ENCODE measurements at regions not wholly inside any gene's neighbourhood (a gene's known extent, or its start where the extent isn't known, plus 50 kb on each side); places are given as distances from the start of the nearest gene placed in this dataset.

- DNase-seq, result no peak
- Mint-ChIP-seq H3K9me3 (peaks cover 0 to 2% of the 10 kb centered on the region in 2 donors), H3K27ac (no peak overlapping the region), H3K36me3 (peaks cover 5 to 20% of the 10 kb centered on the region in 2 donors), H3K27me3 (no peaks in the 10 kb centered on the region), H3K4me1 (peaks cover 9 to 18% of the 10 kb centered on the region in 2 donors), H3K4me3 (no peak overlapping the region)
- no peak for ATAC-seq (replicated peaks)
Measured at GRCh38 chr22:49582181-49582580, 245.5 kb downstream of the BRD1 start.

GRCh38 chr22:49580024-49580423 is 247.6 kb downstream of the BRD1 start:
- peaks cover 1 to 12% of the 10 kb centered on the region in 2 donors for H3K36me3 Mint-ChIP-seq
- H3K27ac Mint-ChIP-seq, result no peak overlapping the region
- ATAC-seq (replicated peaks) (no peak), DNase-seq (no peak)
- no peaks in the 10 kb centered on the region for H3K27me3 Mint-ChIP-seq
- H3K9me3 Mint-ChIP-seq, result peaks cover 0 to 2% of the 10 kb centered on the region in 2 donors
- peaks cover 0 to 5% of the 10 kb centered on the region in 2 donors for H3K4me1 Mint-ChIP-seq
- H3K4me3 Mint-ChIP-seq, result no peak overlapping the region

GRCh38 chr22:49577168-49578060 is 250.3 kb downstream of the BRD1 start:
- Mint-ChIP-seq H3K36me3 (peaks cover 13 to 20% of the 10 kb centered on the region in 2 donors), H3K4me3 (no peak overlapping the region), H3K27ac (no peak overlapping the region), H3K27me3 (no peaks in the 10 kb centered on the region), H3K4me1 (peaks cover 2 to 6% of the 10 kb centered on the region in 2 donors), H3K9me3 (peaks cover 0 to 7% of the 10 kb centered on the region in 2 donors)
- DNase-seq, result no peak
- ATAC-seq (replicated peaks), result no peak

GRCh38 chr22:49576241-49577141 is 251.2 kb downstream of the BRD1 start:
- peaks cover 2 to 6% of the 10 kb centered on the region in 2 donors for H3K4me1 Mint-ChIP-seq
- H3K4me3 Mint-ChIP-seq, result no peak overlapping the region
- H3K27ac Mint-ChIP-seq, result peak overlapping the region; percentile 57
- H3K36me3 Mint-ChIP-seq, result peaks cover 13 to 20% of the 10 kb centered on the region in 2 donors
- H3K9me3 Mint-ChIP-seq, result peaks cover 0 to 7% of the 10 kb centered on the region in 2 donors
- no peak for ATAC-seq (replicated peaks)
- DNase-seq, result no peak
- no peaks in the 10 kb centered on the region for H3K27me3 Mint-ChIP-seq

GRCh38 chr22:49575703-49576081 is 252.0 kb downstream of the BRD1 start:
- H3K9me3 Mint-ChIP-seq, result peaks cover 0 to 7% of the 10 kb centered on the region in 2 donors
- peaks cover 2 to 6% of the 10 kb centered on the region in 2 donors for H3K4me1 Mint-ChIP-seq
- ATAC-seq (replicated peaks), result no peak
- H3K27me3 Mint-ChIP-seq, result no peaks in the 10 kb centered on the region
- peaks cover 13 to 20% of the 10 kb centered on the region in 2 donors for H3K36me3 Mint-ChIP-seq
- no peak overlapping the region for H3K27ac Mint-ChIP-seq
- DNase-seq, result no peak
- H3K4me3 Mint-ChIP-seq, result no peak overlapping the region

GRCh38 chr22:49574881-49575702 is 252.6 kb downstream of the BRD1 start:
- Mint-ChIP-seq H3K36me3 (peaks cover 13 to 23% of the 10 kb centered on the region in 2 donors), H3K27ac (no peak overlapping the region), H3K27me3 (no peaks in the 10 kb centered on the region), H3K9me3 (peaks cover 0 to 7% of the 10 kb centered on the region in 2 donors), H3K4me3 (no peak overlapping the region), H3K4me1 (peaks cover 2 to 6% of the 10 kb centered on the region in 2 donors)
- DNase-seq (no peak), ATAC-seq (replicated peaks) (no peak)

GRCh38 chr22:49574205-49574880 is 253.3 kb downstream of the BRD1 start:
- peaks cover 0 to 6% of the 10 kb centered on the region in 2 donors for H3K9me3 Mint-ChIP-seq
- H3K4me1 Mint-ChIP-seq, result peaks cover 2 to 6% of the 10 kb centered on the region in 2 donors
- no peak for DNase-seq
- ATAC-seq (replicated peaks), result no peak
- H3K27me3 Mint-ChIP-seq, result no peaks in the 10 kb centered on the region
- no peak overlapping the region for H3K27ac Mint-ChIP-seq
- peaks cover 13 to 21% of the 10 kb centered on the region in 2 donors for H3K36me3 Mint-ChIP-seq
- H3K4me3 Mint-ChIP-seq, result no peak overlapping the region

DNA sequence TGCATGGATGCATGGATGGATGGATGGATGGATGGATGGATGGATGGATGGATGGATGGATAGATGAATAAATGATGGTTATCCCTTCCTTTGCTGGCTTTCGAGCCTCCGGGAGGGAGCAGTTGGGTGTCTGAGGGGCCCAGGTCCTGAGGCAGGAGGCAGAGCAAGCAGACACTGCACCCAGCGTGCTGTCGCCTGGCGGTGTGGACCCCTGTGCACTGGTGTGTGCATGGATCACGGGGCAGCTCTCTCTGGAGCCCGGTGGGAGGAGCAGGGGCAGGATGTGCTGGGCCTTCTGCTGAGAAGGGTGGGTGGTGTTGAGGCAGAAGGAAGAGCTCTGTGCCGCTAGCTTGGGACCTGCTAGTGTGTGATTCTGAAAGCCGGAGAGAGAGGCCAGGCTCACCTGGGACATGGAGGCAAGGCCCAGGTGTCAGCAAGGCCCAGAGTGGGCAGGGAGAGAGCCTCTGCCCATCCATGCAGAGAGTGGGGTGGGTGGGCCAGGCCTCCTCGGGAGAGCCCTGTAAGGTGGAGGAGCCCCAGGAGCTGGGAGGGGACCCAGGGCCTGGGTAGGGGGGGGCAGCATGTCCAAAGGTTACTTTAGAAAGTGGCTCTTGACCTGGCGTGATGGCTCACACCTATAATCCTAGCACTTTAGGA is 254.4 kb downstream of the BRD1 start:
- ATAC-seq (replicated peaks), result no peak

GRCh38 chr22:49571326-49571725 is 256.3 kb downstream of the BRD1 start:
- Mint-ChIP-seq H3K36me3 (peaks cover 16% of the 10 kb centered on the region in 2 donors), H3K4me3 (no peak overlapping the region), H3K4me1 (peaks cover 0 to 6% of the 10 kb centered on the region in 2 donors), H3K9me3 (peaks cover 0 to 5% of the 10 kb centered on the region in 2 donors), H3K27ac (no peak overlapping the region), H3K27me3 (no peaks in the 10 kb centered on the region)
- ATAC-seq (replicated peaks), result no peak
- DNase-seq, result no peak

More for the DNA sequence above, 254.4 kb downstream of the BRD1 start:
- DNase-seq, result no peak
- Mint-ChIP-seq H3K36me3 (peaks cover 13 to 19% of the 10 kb centered on the region in 2 donors), H3K4me3 (no peak overlapping the region), H3K4me1 (peaks cover 2 to 6% of the 10 kb centered on the region in 2 donors), H3K9me3 (peaks cover 0 to 5% of the 10 kb centered on the region in 2 donors), H3K27ac (no peak overlapping the region), H3K27me3 (no peaks in the 10 kb centered on the region)

- DNase-seq, result no peak
- peaks cover 0 to 6% of the 10 kb centered on the region in 2 donors for H3K4me1 Mint-ChIP-seq
- H3K27me3 Mint-ChIP-seq, result no peaks in the 10 kb centered on the region
- H3K4me3 Mint-ChIP-seq, result no peak overlapping the region
- peaks cover 16% of the 10 kb centered on the region in 2 donors for H3K36me3 Mint-ChIP-seq
- H3K27ac Mint-ChIP-seq, result no peak overlapping the region
- H3K9me3 Mint-ChIP-seq, result peaks cover 0 to 5% of the 10 kb centered on the region in 2 donors
- ATAC-seq (replicated peaks), result no peak
Measured at GRCh38 chr22:49570032-49570848, 257.4 kb downstream of the BRD1 start.

DNA sequence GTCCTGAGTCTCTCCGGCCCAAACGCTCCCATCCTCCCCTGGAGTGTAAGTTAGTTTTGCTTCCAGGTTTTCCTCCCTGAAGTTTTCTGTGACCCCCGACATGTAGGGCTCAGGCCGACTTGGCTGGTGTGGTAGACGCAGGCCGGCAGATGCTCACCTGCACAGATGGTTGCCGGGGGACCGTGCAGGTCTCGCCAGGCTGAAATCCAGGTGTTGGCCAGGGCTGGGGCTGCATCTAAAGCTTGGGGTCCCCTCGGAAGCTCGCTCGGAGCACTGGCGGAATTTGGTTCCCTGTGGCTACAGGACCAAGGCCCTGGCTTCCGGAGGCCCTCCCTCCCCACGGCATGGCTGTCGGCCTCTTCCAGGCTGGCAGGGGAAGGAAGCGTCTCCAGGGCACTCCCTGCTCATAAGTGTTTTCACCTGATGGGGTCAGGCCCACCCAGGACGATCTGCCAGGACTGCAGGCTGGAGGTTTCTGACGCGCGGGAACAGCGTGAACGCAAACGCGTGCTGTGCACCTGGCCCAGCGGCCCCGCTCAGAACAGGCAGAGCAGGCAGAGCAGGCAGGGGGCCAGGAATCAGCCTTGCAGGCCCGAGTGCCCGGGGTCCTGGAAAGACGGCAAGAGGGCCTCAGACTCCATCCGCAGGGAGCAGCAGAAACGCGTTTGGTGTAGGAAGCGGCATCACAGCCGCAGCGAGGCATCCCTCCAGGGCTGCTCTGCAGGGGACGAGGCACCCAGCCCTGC is 258.2 kb downstream of the BRD1 start:
- Mint-ChIP-seq H3K4me1 (peaks cover 0 to 11% of the 10 kb centered on the region in 2 donors), H3K27me3 (no peaks in the 10 kb centered on the region), H3K36me3 (peaks cover 12 to 16% of the 10 kb centered on the region in 2 donors), H3K4me3 (no peak overlapping the region), H3K27ac (no peak overlapping the region), H3K9me3 (peaks cover 0 to 5% of the 10 kb centered on the region in 2 donors)
- ATAC-seq (replicated peaks) (no peak), DNase-seq (no peak)
